GM12878 (cell line): ENCODE measurements at regions not wholly inside any gene's neighbourhood (a gene's known extent, or its start where the extent isn't known, plus 50 kb on each side); places are given as distances from the start of the nearest gene placed in this dataset.
A peak's percentile ranks its signal among the peaks of the same experiment; 100 is the strongest.

ENCODE experiments used
- ATAC-seq: fragments of 200-7000 bp; cut with Tn5 transposase; 3 replicates; pipeline ENCODE4 v1.9.1; 2020; ENCODE audit warnings: mild to moderate bottlenecking, moderate library complexity
- BruUV-seq: library from RNA; stranded (reverse); fragments of 400-500 nt; replicated peaks from 2 replicates; lab custom pipeline; 2021; lab: Mats Ljungman, UMichigan
- CTCF ChIA-PET: fragments of 300-600 bp; sonication (Branson Sonifier 250); formaldehyde crosslinking; extraction: SDS; loops from one replicate; lab custom pipeline; 2021; ENCODE audit warnings: inconsistent platforms; lab: Yijun Ruan, JAX
- POLR2A ChIA-PET: fragments of 350-600 bp; formaldehyde crosslinking; extraction: SDS; loops from one replicate; lab custom pipeline; 2021; ENCODE audit warnings: inconsistent platforms; lab: Charles Lee
- RAD21 ChIA-PET: fragments of 300-600 bp; sonication (Branson Sonifier 250); formaldehyde crosslinking; loops from one replicate; lab custom pipeline; 2023; ENCODE audit warnings: antibody characterized with exemption; ENCODE audit not compliant: unreplicated experiment; lab: Charles Lee
- SMC1A ChIA-PET: fragments of 300-600 bp; sonication (Branson Sonifier 250); formaldehyde crosslinking; loops from one replicate; lab custom pipeline; 2023; ENCODE audit not compliant: unreplicated experiment, uncharacterized antibody; lab: Charles Lee
- DNase-seq: peaks from one replicate; pipeline ENCODE4 v3.0.0-alpha.2; 2011; ENCODE audit warnings: low read depth, low spot score
- FAIRE-seq: peaks from 3 replicates; lab custom pipeline; 2011; peaks lifted over from hg19 to GRCh38; lab: Jason Lieb, UNC
- H2AFZ ChIP-seq: 2 replicates; pipeline ENCODE4 v1.6.0; 2011; ENCODE audit warnings: low read depth, low read length, control low read depth; ENCODE audit not compliant: control insufficient read depth
- H3K27ac ChIP-seq: 2 replicates; pipeline ENCODE4 v1.5.1; 2011; ENCODE audit warnings: control low read depth; ENCODE audit not compliant: control insufficient read depth, insufficient read depth
- H3K27me3 ChIP-seq, 2 experiments: replicated peaks in 1 of 2; 2 replicates each; pipeline versions ENCODE4 v1.6.0 to v1.6.1; 2011; ENCODE audit warnings: low read length in 1 of 2; ENCODE audit not compliant: control insufficient read depth in 2 of 2, insufficient read depth in 2 of 2
- H3K36me3 ChIP-seq, 2 experiments: 2 replicates each; pipeline ENCODE4 v1.5.1; 2011; ENCODE audit warnings: low read length in 1 of 2; ENCODE audit not compliant: control insufficient read depth in 2 of 2, insufficient read depth in 2 of 2
- H3K4me1 ChIP-seq: 2 replicates; pipeline ENCODE4 v1.6.1; 2011; ENCODE audit warnings: mild to moderate bottlenecking, low read length, moderate library complexity, mixed read lengths; ENCODE audit not compliant: control insufficient read depth, insufficient read depth
- H3K4me2 ChIP-seq: 2 replicates; pipeline ENCODE4 v1.6.0; 2011; ENCODE audit warnings: control low read depth; ENCODE audit not compliant: control insufficient read depth, insufficient read depth
- H3K4me3 ChIP-seq: fragments of 200-600 bp; sonication (generic); 2 replicates; pipeline ENCODE4 v1.5.1; 2016
- H3K79me2 ChIP-seq: 2 replicates; pipeline ENCODE4 v1.6.0; 2011; ENCODE audit warnings: low read length; ENCODE audit not compliant: control insufficient read depth, insufficient read depth
- H3K9ac ChIP-seq: 2 replicates; pipeline ENCODE4 v1.8.0; 2011; ENCODE audit warnings: low read length, control low read depth, mixed read lengths; ENCODE audit not compliant: control insufficient read depth, insufficient read depth
- H3K9me3 ChIP-seq: replicated peaks from 3 replicates; pipeline ENCODE4 v1.5.1; 2011; ENCODE audit warnings: mild to moderate bottlenecking, low read length; ENCODE audit not compliant: control insufficient read depth, insufficient read depth
- H4K20me1 ChIP-seq: 2 replicates; pipeline ENCODE4 v1.6.0; 2011; ENCODE audit not compliant: control insufficient read depth, insufficient read depth
- CBX5 ChIP-seq: sonication (generic); IDR thresholded peaks from 2 replicates; pipeline ENCODE4 v1.6.1; 2016; ENCODE audit warnings: low read depth, moderate library complexity, mild to moderate bottlenecking, inconsistent platforms
- CUX1 ChIP-seq: IDR thresholded peaks from 2 replicates; pipeline ENCODE4 v1.6.1; 2012; ENCODE audit warnings: improper control_type of control experiment, low read depth, low read length; ENCODE audit not compliant: insufficient replicate concordance
- EED ChIP-seq: sonication (generic); IDR thresholded peaks from 2 replicates; pipeline ENCODE4 v1.6.1; 2016; ENCODE audit warnings: antibody characterized with exemption, low read depth
- HDAC6 ChIP-seq: fragments of 200-600 bp; sonication (generic); IDR thresholded peaks from one replicate; pipeline ENCODE4 v1.8.0; 2017; ENCODE audit warnings: antibody characterized with exemption; ENCODE audit not compliant: unreplicated experiment
- HDGF ChIP-seq: fragments of 450-650 bp; IDR thresholded peaks from 2 replicates; pipeline ENCODE4 v1.6.1; 2016; ENCODE audit warnings: antibody characterized with exemption
- LARP7 ChIP-seq: fragments of 450-650 bp; IDR thresholded peaks from 2 replicates; pipeline ENCODE4 v1.6.1; 2017; ENCODE audit warnings: mild to moderate bottlenecking
- RFX5 ChIP-seq: IDR thresholded peaks from 2 replicates; pipeline ENCODE4 v1.6.1; 2011; ENCODE audit warnings: low read depth, low read length, improper control_type of control experiment
- WRNIP1 ChIP-seq: IDR thresholded peaks from 2 replicates; pipeline ENCODE4 v1.6.1; 2011; ENCODE audit warnings: low read depth, low read length, improper control_type of control experiment, borderline replicate concordance
- WGBS: methylation state at CpG from one replicate; pipeline ENCODE4 v1.1.6; 2016; ENCODE audit warnings: low lambda C conversion rate; ENCODE audit not compliant: insufficient replicate concordance, insufficient coverage; ENCODE audit errors: missing lambda C conversion rate; 5-methylcytosine and 5-hydroxymethylcytosine counted together
- in situ Hi-C: fragments of 300-500 bp; cut with MboI; formaldehyde crosslinking; loops from 9 replicates; pipeline ENCODE4 v1.14.3; 2018; ENCODE audit warnings: mixed read lengths
- intact Hi-C: fragments of 100-400 bp; cut with micrococcal nuclease; formaldehyde crosslinking; loops from one replicate; pipeline ENCODE4 v1.14.2; 2022; ENCODE audit not compliant: unreplicated experiment
- TF ChIP-seq, protein P1 (sequence below): IDR thresholded peaks from 2 replicates; pipeline ENCODE4 v1.6.1; 2011; ENCODE audit warnings: mild to moderate bottlenecking, low read depth, low read length, moderate library complexity; ENCODE audit not compliant: insufficient replicate concordance

DNA sequence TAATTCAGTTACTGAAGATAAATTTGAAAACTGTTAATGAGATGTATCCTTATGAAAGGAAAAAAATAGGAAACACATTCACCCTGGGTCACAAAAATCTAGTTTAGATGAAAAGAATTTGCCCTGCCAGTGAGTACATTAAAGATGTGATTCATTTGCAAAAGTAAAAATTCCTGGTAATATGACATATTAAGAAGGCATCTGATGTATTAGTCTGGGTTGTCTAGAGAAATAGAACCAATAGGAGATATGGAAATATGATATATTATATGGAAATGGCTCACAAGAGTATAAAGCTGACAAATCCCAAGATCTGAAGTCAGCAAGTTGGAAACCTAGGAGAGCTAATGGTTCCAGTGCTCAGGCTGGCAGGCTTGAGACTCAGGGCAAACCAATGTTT, 153.8 kb downstream of the MRPL39 start (continued):
- TF ChIP-seq WRNIP1, result no peak
- TF ChIP-seq LARP7, result no peak
- TF ChIP-seq RFX5, result no peak
- TF ChIP-seq, protein P1, sequence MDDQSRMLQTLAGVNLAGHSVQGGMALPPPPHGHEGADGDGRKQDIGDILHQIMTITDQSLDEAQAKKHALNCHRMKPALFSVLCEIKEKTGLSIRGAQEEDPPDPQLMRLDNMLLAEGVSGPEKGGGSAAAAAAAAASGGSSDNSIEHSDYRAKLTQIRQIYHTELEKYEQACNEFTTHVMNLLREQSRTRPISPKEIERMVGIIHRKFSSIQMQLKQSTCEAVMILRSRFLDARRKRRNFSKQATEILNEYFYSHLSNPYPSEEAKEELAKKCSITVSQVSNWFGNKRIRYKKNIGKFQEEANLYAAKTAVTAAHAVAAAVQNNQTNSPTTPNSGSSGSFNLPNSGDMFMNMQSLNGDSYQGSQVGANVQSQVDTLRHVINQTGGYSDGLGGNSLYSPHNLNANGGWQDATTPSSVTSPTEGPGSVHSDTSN, result no peak
- TF ChIP-seq HDGF, result no peak

DNA sequence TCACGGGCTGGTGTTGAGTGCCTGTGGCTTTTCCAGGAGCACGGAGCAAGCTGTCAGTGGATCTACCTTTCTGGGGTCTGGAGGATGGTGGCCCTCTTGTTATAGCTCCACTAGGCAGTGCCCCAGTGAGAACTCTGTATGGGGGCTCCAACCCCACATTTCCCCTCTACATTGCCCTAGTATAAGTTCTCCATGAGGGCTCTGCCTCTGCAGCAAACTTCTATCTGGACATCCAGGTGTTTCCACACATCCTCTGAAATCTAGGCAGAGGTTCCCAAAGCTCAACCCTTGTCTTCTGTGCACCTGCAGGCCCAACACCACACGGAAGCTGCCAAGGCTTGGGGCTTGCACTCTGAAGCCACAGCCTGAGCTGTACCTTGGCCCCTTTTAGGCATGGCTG, 157.3 kb downstream of the MRPL39 start:
- ATAC-seq, result no peak
- CTCF ChIA-PET, result interaction anchor here (0.9 kb wide), 1 partner anchor 21 kb away, joined by 4 read pairs; no protein-coding TSS in a partner anchor
- H3K9ac ChIP-seq, result no peak overlapping the region
- in situ Hi-C loops (no loop called here), intact Hi-C loops (no loop called here)
- FAIRE-seq, result no peak
- SMC1A ChIA-PET, result interaction anchor here (0.7 to 0.8 kb wide), 2 partner anchors 23 to 41 kb away, joined by 3 read pairs; no protein-coding TSS in a partner anchor
- H4K20me1 ChIP-seq, result no peaks in the 10 kb centered on the region
- H3K4me1 ChIP-seq, result no peaks in the 10 kb centered on the region
- RAD21 ChIA-PET, result no interaction called here
- 97% methylated on average over 3 of the region's 3 CpGs for WGBS
- POLR2A ChIA-PET, result no interaction called here
- no TSS peak for BruUV-seq
- no peaks in the 10 kb centered on the region for H3K27me3 ChIP-seq
- peaks cover 23% of the 10 kb centered on the region for H3K9me3 ChIP-seq
- no peaks in the 10 kb centered on the region for H3K36me3 ChIP-seq
- DNase-seq, result no peak
- no peak overlapping the region for H3K27ac ChIP-seq
- no peak overlapping the region for H3K4me3 ChIP-seq
- H2AFZ ChIP-seq, result no peak overlapping the region
- H3K4me2 ChIP-seq, result no peak overlapping the region
- H3K79me2 ChIP-seq, result no peaks in the 10 kb centered on the region
- TF ChIP-seq HDAC6 (no peak), CUX1 (no peak), CBX5 (peak; percentile 90; the same call in 1 of the 2 replicates), EED (no peak)
